Adrenal gland (tissue), 5 donors: ENCODE measurements at regions not wholly inside any gene's neighbourhood (a gene's known extent, or its start where the extent isn't known, plus 50 kb on each side); places are given as distances from the start of the nearest gene placed in this dataset.

Experiments used
- POLR2A ChIP-seq, 2 donors: fragments of 450-650 bp; IDR thresholded peaks; one replicate each; pipeline ENCODE4 v1.6.1; 2017; ENCODE audit warnings: antibody characterized with exemption in 2 of 2, mild to moderate bottlenecking in 2 of 2, moderate library complexity in 1 of 2
- TF ChIP-seq, protein P1 (sequence below), 6 experiments: fragments of 450-650 bp in 4 of 6; fragments of 200-600 bp in 2 of 6; sonication (generic) in 1 of 6; IDR thresholded peaks; 1 replicate in 5 of 6; 2 replicates in 1 of 6; pipeline versions ENCODE4 v1.5.1 to v1.8.0; 2016 to 2021; ENCODE audit warnings: antibody characterized with exemption in 6 of 6, mild to moderate bottlenecking in 2 of 6, moderate library complexity in 1 of 6
- donor health status: DM: no; HTN: no; CAD: no.

DNA sequence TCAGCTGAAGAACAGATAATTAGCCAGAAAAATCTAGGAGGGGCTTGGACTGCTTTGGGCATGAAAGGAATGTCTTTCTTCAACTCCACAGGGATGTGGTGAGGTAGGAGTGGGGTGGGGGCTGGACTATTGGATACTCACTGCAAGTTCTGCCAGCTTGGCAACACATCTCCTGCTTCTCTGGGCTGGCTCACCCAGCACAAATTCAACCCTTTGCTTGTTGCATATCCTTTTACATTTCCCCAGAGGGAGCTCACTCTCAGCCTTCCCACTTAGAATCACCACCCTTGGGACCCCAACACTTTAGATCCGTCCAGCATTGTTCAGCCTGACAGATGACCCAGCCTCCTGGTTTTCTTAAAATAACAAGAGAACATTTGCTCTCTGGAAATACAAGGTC is 120.6 kb downstream of the KDR start:
- TF ChIP-seq, protein P1, sequence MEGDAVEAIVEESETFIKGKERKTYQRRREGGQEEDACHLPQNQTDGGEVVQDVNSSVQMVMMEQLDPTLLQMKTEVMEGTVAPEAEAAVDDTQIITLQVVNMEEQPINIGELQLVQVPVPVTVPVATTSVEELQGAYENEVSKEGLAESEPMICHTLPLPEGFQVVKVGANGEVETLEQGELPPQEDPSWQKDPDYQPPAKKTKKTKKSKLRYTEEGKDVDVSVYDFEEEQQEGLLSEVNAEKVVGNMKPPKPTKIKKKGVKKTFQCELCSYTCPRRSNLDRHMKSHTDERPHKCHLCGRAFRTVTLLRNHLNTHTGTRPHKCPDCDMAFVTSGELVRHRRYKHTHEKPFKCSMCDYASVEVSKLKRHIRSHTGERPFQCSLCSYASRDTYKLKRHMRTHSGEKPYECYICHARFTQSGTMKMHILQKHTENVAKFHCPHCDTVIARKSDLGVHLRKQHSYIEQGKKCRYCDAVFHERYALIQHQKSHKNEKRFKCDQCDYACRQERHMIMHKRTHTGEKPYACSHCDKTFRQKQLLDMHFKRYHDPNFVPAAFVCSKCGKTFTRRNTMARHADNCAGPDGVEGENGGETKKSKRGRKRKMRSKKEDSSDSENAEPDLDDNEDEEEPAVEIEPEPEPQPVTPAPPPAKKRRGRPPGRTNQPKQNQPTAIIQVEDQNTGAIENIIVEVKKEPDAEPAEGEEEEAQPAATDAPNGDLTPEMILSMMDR (IDR thresholded peaks at IDR 0.05) = no peak
- TF ChIP-seq POLR2A (IDR thresholded peaks at IDR 0.05) = no peak
